Progenitor cell of endocrine pancreas (in vitro differentiated cells): ENCODE measurements at regions not wholly inside any gene's neighbourhood (a gene's known extent, or its start where the extent isn't known, plus 50 kb on each side); places are given as distances from the start of the nearest gene placed in this dataset.

ENCODE experiments used
- DNase-seq: peaks from one replicate; pipeline ENCODE4 v3.0.0; 2021; ENCODE audit warnings: low spot score; ENCODE audit not compliant: unreplicated experiment
- H3K27ac Mint-ChIP-seq: 2 replicates; pipeline ENCODE4 v1.8.0; 2021; ENCODE audit warnings: mild to moderate bottlenecking, moderate library complexity, mixed read lengths
- H3K27me3 Mint-ChIP-seq: 2 replicates; pipeline ENCODE4 v1.8.0; 2021; ENCODE audit warnings: mixed read lengths
- H3K36me3 Mint-ChIP-seq: 2 replicates; pipeline ENCODE4 v1.8.0; 2022; ENCODE audit warnings: mixed read lengths; ENCODE audit not compliant: insufficient read depth
- H3K4me1 Mint-ChIP-seq: 2 replicates; pipeline ENCODE4 v1.8.0; 2021; ENCODE audit warnings: low read depth, mixed read lengths
- H3K4me3 Mint-ChIP-seq: 2 replicates; pipeline ENCODE4 v1.8.0; 2021; ENCODE audit warnings: low read depth, mild to moderate bottlenecking, moderate library complexity, mixed read lengths
- H3K9me3 Mint-ChIP-seq: 2 replicates; pipeline ENCODE4 v1.8.0; 2021; ENCODE audit warnings: low read depth, mixed read lengths
- TF ChIP-seq, protein P1 (sequence below): fragments of 200-600 bp; sonication (generic); IDR thresholded peaks from one replicate; pipeline ENCODE4 v1.5.0; 2021; ENCODE audit warnings: antibody characterized with exemption, mild to moderate bottlenecking; ENCODE audit not compliant: unreplicated experiment

GRCh38 chr21:18460979-18461378 lies 57.4 kb upstream of the TMPRSS15 start:
- DNase-seq: no peak
- TF ChIP-seq, protein P1, sequence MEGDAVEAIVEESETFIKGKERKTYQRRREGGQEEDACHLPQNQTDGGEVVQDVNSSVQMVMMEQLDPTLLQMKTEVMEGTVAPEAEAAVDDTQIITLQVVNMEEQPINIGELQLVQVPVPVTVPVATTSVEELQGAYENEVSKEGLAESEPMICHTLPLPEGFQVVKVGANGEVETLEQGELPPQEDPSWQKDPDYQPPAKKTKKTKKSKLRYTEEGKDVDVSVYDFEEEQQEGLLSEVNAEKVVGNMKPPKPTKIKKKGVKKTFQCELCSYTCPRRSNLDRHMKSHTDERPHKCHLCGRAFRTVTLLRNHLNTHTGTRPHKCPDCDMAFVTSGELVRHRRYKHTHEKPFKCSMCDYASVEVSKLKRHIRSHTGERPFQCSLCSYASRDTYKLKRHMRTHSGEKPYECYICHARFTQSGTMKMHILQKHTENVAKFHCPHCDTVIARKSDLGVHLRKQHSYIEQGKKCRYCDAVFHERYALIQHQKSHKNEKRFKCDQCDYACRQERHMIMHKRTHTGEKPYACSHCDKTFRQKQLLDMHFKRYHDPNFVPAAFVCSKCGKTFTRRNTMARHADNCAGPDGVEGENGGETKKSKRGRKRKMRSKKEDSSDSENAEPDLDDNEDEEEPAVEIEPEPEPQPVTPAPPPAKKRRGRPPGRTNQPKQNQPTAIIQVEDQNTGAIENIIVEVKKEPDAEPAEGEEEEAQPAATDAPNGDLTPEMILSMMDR: no peak
- no peak overlapping the region for H3K27ac Mint-ChIP-seq

GRCh38 chr21:18461743-18462142 lies 58.2 kb upstream of the TMPRSS15 start:
- Mint-ChIP-seq H3K36me3 (no peaks in the 10 kb centered on the region), H3K4me3 (no peak overlapping the region), H3K27me3 (no peaks in the 10 kb centered on the region), H3K4me1 (no peaks in the 10 kb centered on the region), H3K9me3 (peaks cover 20% of the 10 kb centered on the region), H3K27ac (no peak overlapping the region)
- no peak for DNase-seq
- TF ChIP-seq, protein P1: no peak

More at GRCh38 chr21:18460979-18461378, 57.4 kb upstream of the TMPRSS15 start:
- no peaks in the 10 kb centered on the region for H3K4me1 Mint-ChIP-seq
- H3K36me3 Mint-ChIP-seq: no peaks in the 10 kb centered on the region
- H3K9me3 Mint-ChIP-seq: peaks cover 14% of the 10 kb centered on the region
- no peaks in the 10 kb centered on the region for H3K27me3 Mint-ChIP-seq
- H3K4me3 Mint-ChIP-seq: no peak overlapping the region

GRCh38 chr21:18467715-18468114 lies 64.1 kb upstream of the TMPRSS15 start:
- Mint-ChIP-seq H3K36me3 (no peaks in the 10 kb centered on the region), H3K4me3 (no peak overlapping the region), H3K27me3 (no peaks in the 10 kb centered on the region), H3K4me1 (no peaks in the 10 kb centered on the region), H3K9me3 (peaks cover 20% of the 10 kb centered on the region), H3K27ac (no peak overlapping the region)
- TF ChIP-seq, protein P1: no peak
- no peak for DNase-seq

DNA sequence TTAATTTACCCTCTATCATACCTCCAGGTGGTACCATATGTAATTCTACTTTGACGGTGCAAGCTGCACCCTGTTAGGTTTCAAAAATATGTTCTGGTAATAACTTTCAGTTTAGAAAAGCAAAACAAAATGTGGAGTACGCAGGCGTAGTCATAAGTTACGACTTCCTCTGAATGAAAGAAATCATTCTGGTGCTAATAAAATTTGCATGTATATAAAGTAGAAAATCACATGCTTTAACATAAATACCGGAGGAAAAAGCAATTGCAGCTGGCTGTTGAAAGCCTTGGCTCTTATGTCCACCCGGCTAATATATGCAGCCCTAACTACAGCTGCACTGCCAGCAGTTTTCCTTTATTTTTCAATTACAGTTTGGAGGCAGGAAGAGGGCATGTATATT lies 65.2 kb upstream of the TMPRSS15 start:
- DNase-seq: no peak
- no peaks in the 10 kb centered on the region for H3K36me3 Mint-ChIP-seq
- H3K27ac Mint-ChIP-seq: no peak overlapping the region
- no peaks in the 10 kb centered on the region for H3K4me1 Mint-ChIP-seq
- peaks cover 16% of the 10 kb centered on the region for H3K9me3 Mint-ChIP-seq
- no peaks in the 10 kb centered on the region for H3K27me3 Mint-ChIP-seq
- TF ChIP-seq, protein P1: no peak
- no peak overlapping the region for H3K4me3 Mint-ChIP-seq

DNA sequence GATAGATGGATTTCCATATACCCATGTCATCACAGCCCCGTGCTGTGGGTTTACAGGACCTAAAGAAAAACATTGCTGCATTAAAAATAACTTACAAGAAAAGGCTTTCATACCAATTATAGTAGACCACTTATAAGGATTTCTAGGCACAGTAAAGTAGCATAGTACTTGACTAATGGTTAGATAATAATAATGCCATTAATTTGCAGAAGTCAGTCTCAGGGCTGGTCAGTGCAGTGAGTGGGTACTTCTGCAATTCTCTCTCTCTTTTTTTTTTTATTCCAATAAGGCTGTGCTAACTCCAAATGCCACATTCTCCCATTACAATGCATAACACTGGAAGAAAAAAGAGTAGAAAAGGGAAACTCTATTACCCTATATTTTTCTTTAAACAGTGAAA lies 73.1 kb upstream of the TMPRSS15 start:
- DNase-seq: no peak
- peaks cover 4% of the 10 kb centered on the region for H3K9me3 Mint-ChIP-seq
- TF ChIP-seq, protein P1: no peak
- no peaks in the 10 kb centered on the region for H3K36me3 Mint-ChIP-seq
- no peaks in the 10 kb centered on the region for H3K27me3 Mint-ChIP-seq
- peaks cover 5% of the 10 kb centered on the region for H3K4me1 Mint-ChIP-seq
- H3K27ac Mint-ChIP-seq: no peak overlapping the region
- no peak overlapping the region for H3K4me3 Mint-ChIP-seq
